ENCODE measurements at regions not wholly inside any gene's neighbourhood (a gene's known extent, or its start where the extent isn't known, plus 50 kb on each side); places are given as distances from the start of the nearest gene placed in this dataset.
"Not testable (repeated sequence)": the region's sequence is repeated elsewhere in the genome, so short reads cannot be mapped to it uniquely, and the experiment has no call there.

GRCh38 chr17:70934835-70935234, 765.5 kb downstream of the KCNJ2 start:
- DNase-seq (ENCODE audit: insufficient read length) (no peak), FAIRE-seq (no peak)
- TF ChIP-seq TAF1 (IDR thresholded peaks at IDR 0.05; ENCODE audit: borderline replicate concordance, low read depth, low read length) (no peak), POLR2AphosphoS5 (IDR thresholded peaks at IDR 0.05; ENCODE audit: low read depth, low read length) (no peak), POLR2A (IDR thresholded peaks at IDR 0.05; ENCODE audit: low read depth, low read length) (no peak)

DNA sequence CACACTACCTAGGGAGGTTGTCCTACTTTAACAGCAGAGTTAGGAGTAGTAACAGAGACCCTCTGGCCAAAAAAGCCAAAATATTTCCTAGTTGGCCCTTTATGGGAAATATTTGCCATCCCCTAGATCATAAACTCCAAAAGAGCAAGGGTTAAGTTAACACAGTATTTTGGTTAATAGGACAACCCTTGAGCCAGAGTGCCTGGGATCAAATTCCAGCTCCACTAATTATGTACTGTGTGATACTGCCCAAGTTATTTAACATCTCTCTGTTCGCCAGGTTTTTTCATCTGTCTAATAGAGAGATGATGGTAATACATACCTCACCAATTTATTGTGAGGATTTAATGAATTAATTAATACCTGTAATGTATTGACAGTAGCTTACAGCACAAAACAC, 767.4 kb downstream of the KCNJ2 start:
- TF ChIP-seq TAF1 (IDR thresholded peaks at IDR 0.05; ENCODE audit: borderline replicate concordance, low read depth, low read length), result no peak
- TF ChIP-seq POLR2AphosphoS5 (IDR thresholded peaks at IDR 0.05; ENCODE audit: low read depth, low read length), result no peak
- no peak for TF ChIP-seq POLR2A (IDR thresholded peaks at IDR 0.05; ENCODE audit: low read depth, low read length)
- no peak for DNase-seq (ENCODE audit: insufficient read length)
- FAIRE-seq, result no peak

DNA sequence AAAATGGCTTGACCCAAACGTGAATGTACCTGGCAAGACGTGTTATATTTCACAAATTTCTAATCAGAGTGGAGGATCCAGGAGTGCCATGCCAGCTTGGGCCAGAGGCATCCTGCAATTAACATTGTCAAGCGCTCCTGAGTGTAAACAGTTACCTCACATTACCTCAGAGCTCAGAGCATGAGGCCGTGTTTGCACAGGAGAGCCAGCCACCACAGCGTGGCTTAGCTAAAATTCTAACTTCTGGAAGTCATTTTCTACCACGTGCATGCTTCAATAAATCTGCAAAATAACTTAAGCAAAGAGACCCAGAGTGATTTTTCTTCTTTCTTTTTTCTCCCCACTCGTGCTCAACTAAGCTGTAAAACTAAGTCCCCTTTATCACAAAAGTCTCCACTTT, 769.0 kb downstream of the KCNJ2 start:
- no peak for TF ChIP-seq POLR2AphosphoS5 (IDR thresholded peaks at IDR 0.05; ENCODE audit: low read depth, low read length)
- no peak for TF ChIP-seq TAF1 (IDR thresholded peaks at IDR 0.05; ENCODE audit: borderline replicate concordance, low read depth, low read length)
- TF ChIP-seq POLR2A (IDR thresholded peaks at IDR 0.05; ENCODE audit: low read depth, low read length), result no peak
- no peak for FAIRE-seq
- DNase-seq (ENCODE audit: insufficient read length), result no peak

DNA sequence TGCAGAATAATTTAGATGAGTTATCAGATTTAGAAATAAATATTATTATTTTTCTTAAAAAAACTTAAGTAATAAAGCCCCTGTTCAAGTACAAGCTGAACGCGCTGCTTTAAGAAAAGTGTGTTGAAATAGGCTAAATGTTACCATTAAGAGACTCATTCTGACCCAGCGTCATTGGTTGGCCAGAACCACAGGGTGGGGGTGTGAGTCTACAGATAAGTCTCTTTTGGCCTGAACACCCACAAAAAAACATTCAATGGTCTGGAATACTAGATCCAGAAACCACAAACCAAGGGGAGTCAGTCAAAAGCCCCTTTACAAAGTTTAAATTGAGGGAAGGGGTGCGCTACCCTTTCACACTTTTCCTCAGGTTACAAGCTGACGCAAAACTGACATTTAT, 776.1 kb downstream of the KCNJ2 start:
- no peak for FAIRE-seq

GRCh38 chr17:70947215-70947614, 777.9 kb downstream of the KCNJ2 start:
- DNase-seq (ENCODE audit: insufficient read length) (no peak), FAIRE-seq (no peak)
- TF ChIP-seq TAF1 (IDR thresholded peaks at IDR 0.05; ENCODE audit: borderline replicate concordance, low read depth, low read length) (no peak), POLR2AphosphoS5 (IDR thresholded peaks at IDR 0.05; ENCODE audit: low read depth, low read length) (no peak), POLR2A (IDR thresholded peaks at IDR 0.05; ENCODE audit: low read depth, low read length) (no peak)

More for the DNA sequence above, 776.1 kb downstream of the KCNJ2 start:
- DNase-seq (ENCODE audit: insufficient read length), result no peak
- TF ChIP-seq POLR2A (IDR thresholded peaks at IDR 0.05; ENCODE audit: low read depth, low read length) (no peak), POLR2AphosphoS5 (IDR thresholded peaks at IDR 0.05; ENCODE audit: low read depth, low read length) (no peak), TAF1 (IDR thresholded peaks at IDR 0.05; ENCODE audit: borderline replicate concordance, low read depth, low read length) (no peak)

GRCh38 chr17:70947636-70948565, 778.6 kb downstream of the KCNJ2 start:
- FAIRE-seq, result no peak

GRCh38 chr17:70953140-70953539, 783.8 kb downstream of the KCNJ2 start:
- not testable (repeated sequence) for FAIRE-seq; DNase-seq (ENCODE audit: insufficient read length)

More at GRCh38 chr17:70947636-70948565, 778.6 kb downstream of the KCNJ2 start:
- no peak for TF ChIP-seq POLR2AphosphoS5 (IDR thresholded peaks at IDR 0.05; ENCODE audit: low read depth, low read length)
- no peak for DNase-seq (ENCODE audit: insufficient read length)

DNA sequence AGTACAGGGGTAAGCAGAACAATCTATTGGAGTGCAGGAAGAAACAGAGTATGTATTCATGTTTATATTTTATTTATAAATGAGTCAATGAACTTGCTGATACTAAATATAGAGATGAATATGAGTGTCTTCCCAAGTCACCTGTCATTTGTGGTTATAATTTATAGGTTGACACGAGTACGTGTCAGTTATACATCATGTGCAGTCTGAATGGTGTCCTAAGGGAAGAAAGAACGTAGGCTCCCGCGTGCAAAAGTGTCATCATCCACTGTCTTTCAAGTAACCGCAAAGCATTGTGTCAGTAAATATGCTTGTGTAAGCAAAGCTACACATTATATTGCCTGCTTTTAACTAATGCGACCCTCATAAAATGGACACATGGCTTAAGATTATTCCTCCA, 786.1 kb downstream of the KCNJ2 start:
- FAIRE-seq (no peak), DNase-seq (ENCODE audit: insufficient read length) (no peak)
- TF ChIP-seq POLR2AphosphoS5 (IDR thresholded peaks at IDR 0.05; ENCODE audit: low read depth, low read length) (no peak), TAF1 (IDR thresholded peaks at IDR 0.05; ENCODE audit: borderline replicate concordance, low read depth, low read length) (no peak), POLR2A (IDR thresholded peaks at IDR 0.05; ENCODE audit: low read depth, low read length) (no peak)

GRCh38 chr17:70956726-70957125, 787.4 kb downstream of the KCNJ2 start:
- TF ChIP-seq TAF1 (IDR thresholded peaks at IDR 0.05; ENCODE audit: borderline replicate concordance, low read depth, low read length) (no peak), POLR2A (IDR thresholded peaks at IDR 0.05; ENCODE audit: low read depth, low read length) (no peak), POLR2AphosphoS5 (IDR thresholded peaks at IDR 0.05; ENCODE audit: low read depth, low read length) (no peak)
- no peak for FAIRE-seq
- DNase-seq (ENCODE audit: insufficient read length), result no peak

- DNase-seq (ENCODE audit: insufficient read length) (no peak), FAIRE-seq (no peak)
- no peak for TF ChIP-seq TAF1 (IDR thresholded peaks at IDR 0.05; ENCODE audit: borderline replicate concordance, low read depth, low read length)
- TF ChIP-seq POLR2AphosphoS5 (IDR thresholded peaks at IDR 0.05; ENCODE audit: low read depth, low read length), result no peak
- TF ChIP-seq POLR2A (IDR thresholded peaks at IDR 0.05; ENCODE audit: low read depth, low read length), result no peak
Observed at GRCh38 chr17:70961341-70961740, 792.0 kb downstream of the KCNJ2 start.

DNA sequence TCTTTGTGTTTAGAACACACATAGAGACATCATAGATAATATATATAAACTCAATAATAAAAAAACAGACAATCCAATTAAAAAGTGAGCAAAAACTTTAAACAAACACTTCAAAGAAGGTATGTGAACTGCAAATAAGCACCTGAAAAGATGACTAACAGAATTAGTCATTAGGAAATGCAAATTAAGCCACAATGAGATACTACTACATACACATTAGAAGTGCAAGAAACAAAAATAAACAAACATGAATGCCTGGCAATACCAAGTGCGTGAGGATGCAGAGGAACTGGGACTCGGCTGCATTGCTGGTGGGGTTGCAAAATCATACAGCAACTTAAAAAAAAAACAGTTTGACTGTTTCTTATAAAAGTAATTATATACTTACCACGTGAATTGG, 799.0 kb downstream of the KCNJ2 start:
- TF ChIP-seq POLR2AphosphoS5 (IDR thresholded peaks at IDR 0.05; ENCODE audit: low read depth, low read length), result no peak
- TF ChIP-seq POLR2A (IDR thresholded peaks at IDR 0.05; ENCODE audit: low read depth, low read length), result no peak
- TF ChIP-seq TAF1 (IDR thresholded peaks at IDR 0.05; ENCODE audit: borderline replicate concordance, low read depth, low read length), result no peak
- FAIRE-seq (no peak), DNase-seq (ENCODE audit: insufficient read length) (no peak)

GRCh38 chr17:70969521-70970034, 800.2 kb downstream of the KCNJ2 start:
- FAIRE-seq, result no peak

More at GRCh38 chr17:70969521-70970034, 800.2 kb downstream of the KCNJ2 start:
- DNase-seq (ENCODE audit: insufficient read length), result no peak
- TF ChIP-seq POLR2A (IDR thresholded peaks at IDR 0.05; ENCODE audit: low read depth, low read length) (no peak), POLR2AphosphoS5 (IDR thresholded peaks at IDR 0.05; ENCODE audit: low read depth, low read length) (no peak), TAF1 (IDR thresholded peaks at IDR 0.05; ENCODE audit: borderline replicate concordance, low read depth, low read length) (no peak)
